Epithelial cell of prostate (primary cell): ENCODE measurements at regions not wholly inside any gene's neighbourhood (a gene's known extent, or its start where the extent isn't known, plus 50 kb on each side); places are given as distances from the start of the nearest gene placed in this dataset.
"Not testable (repeated sequence)": the region's sequence is repeated elsewhere in the genome, so short reads cannot be mapped to it uniquely, and the experiment has no call there.

Experiments
- DNase-seq: peaks from one replicate; pipeline ENCODE4 v3.0.0-alpha.2; 2011; ENCODE audit warnings: low read depth, low spot score
- H3K27ac ChIP-seq: fragments of 450-650 bp; 2 replicates; pipeline ENCODE4 v1.5.1; 2017; ENCODE audit warnings: mild to moderate bottlenecking

GRCh38 chr14:30064454-30064853 is 136.8 kb upstream of the PRKD1 start:
- DNase-seq, result no peak

GRCh38 chr14:30069536-30069935 is 141.9 kb upstream of the PRKD1 start:
- no peak for DNase-seq
- no peak overlapping the region for H3K27ac ChIP-seq

More at GRCh38 chr14:30064454-30064853, 136.8 kb upstream of the PRKD1 start:
- H3K27ac ChIP-seq, result no peak overlapping the region

- DNase-seq, H3K27ac ChIP-seq: not testable (repeated sequence)
Measured at GRCh38 chr14:30072454-30072853, 144.8 kb upstream of the PRKD1 start.

GRCh38 chr14:30077946-30078345 is 150.3 kb upstream of the PRKD1 start:
- H3K27ac ChIP-seq, result no peak overlapping the region
- no peak for DNase-seq

DNA sequence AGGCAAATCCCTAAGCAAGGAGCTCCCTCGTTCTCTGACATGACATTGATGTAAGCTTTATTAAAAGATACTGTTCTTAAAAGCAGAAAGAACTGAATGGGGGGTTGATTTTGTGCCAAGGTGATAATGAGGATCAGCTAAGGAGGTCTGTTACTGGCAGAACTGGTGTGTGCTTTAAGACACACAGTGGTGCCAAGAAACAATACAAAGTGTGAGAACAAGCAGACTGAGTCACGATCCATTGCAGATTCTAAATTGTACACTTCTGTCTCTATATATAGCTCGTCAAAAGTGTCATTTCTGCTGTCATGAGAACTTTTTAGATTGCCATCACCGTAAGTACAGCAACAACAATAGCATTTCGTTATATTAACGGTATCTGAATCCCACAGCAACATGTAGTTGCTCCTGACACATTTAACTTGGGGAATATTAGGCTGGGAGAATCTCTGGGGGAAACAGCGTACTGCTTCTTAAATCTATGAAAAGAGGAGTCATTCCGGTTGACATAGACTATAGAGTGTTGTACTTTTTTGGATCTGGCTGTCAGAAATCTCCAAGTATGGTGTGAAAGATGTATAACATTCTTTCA is 151.3 kb upstream of the PRKD1 start:
- H3K27ac ChIP-seq, result no peak overlapping the region
- DNase-seq, result no peak

DNA sequence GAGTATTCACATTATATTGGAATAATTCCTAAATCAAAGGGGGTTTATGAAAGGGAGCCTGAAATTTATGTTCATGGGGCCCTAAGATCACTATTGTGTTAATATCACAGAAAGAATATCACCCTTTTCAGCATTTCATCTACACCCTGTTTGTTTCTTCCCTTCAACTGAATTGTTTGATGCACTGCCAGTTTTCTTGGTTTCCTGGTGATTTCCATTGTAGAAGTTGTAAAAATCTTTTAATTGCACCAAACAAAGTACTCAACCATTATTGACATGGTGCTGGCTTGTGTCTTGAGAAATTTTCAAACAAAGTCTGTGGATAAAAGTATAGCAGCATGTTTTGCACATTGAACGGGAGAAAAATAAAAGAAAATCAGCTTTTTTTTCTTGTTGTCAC is 154.8 kb upstream of the PRKD1 start:
- no peak for DNase-seq
- H3K27ac ChIP-seq, result no peak overlapping the region

DNA sequence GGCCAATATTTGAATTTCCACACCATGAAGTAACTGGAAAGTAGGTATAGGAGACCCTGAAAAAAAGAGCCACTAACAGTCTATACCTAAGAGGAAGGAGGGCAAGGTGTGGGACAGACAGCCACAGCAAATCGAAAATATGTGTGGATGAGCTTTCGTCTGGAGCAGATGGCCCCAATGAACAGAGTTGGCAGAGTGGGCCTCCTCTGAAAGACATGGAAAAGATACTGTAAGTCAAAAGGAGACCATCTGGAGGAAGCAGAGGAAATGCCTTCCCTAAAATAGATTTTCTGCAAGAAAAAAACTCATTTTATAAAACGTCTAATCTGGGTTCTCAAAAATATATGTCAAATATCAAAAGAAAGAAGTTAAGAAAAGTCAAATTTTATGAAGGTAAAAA is 157.2 kb upstream of the PRKD1 start:
- no peak for DNase-seq
- H3K27ac ChIP-seq, result no peak overlapping the region

- H3K27ac ChIP-seq, result no peak overlapping the region
- DNase-seq, result no peak
Measured at GRCh38 chr14:30085943-30086342, 158.3 kb upstream of the PRKD1 start.

- no peak overlapping the region for H3K27ac ChIP-seq
- no peak for DNase-seq
Measured at GRCh38 chr14:30088620-30089019, 161.0 kb upstream of the PRKD1 start.

DNA sequence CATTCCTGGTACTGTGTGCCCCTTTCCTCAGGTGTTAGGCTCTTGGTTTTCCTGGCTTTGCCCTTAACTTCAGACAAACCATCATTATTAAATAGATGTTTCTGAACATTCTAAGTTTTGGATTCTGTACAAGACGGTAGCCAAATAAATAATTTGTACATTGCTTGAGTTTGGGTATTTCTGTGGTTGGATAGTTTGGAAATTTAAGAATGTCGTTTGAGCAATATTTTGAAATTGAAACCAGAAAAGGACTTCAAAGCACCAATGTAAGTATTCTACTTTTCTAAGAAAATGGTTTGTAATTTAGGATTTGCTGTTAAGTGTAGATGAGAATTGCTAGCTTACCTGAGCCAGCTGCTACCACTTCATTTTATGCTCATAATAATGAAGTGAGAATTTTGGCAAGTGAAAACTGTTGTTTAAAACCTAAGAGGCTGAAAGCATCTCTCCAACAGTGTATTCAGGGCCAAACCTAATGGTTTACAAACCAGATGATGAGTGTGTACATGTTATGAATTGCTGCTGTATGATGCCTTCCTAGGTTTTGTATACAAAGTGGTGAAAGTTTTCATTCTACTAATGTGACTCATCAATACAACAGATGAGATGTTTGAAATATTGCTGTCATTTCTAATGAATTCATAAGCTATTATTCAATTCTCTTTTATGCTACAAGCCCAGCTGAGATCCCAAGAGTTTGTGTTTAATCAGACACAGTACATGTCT is 181.5 kb upstream of the PRKD1 start:
- no peak for DNase-seq
- H3K27ac ChIP-seq, result no peak overlapping the region

GRCh38 chr14:30114051-30114450 is 186.4 kb upstream of the PRKD1 start:
- DNase-seq, result no peak
- no peak overlapping the region for H3K27ac ChIP-seq

DNA sequence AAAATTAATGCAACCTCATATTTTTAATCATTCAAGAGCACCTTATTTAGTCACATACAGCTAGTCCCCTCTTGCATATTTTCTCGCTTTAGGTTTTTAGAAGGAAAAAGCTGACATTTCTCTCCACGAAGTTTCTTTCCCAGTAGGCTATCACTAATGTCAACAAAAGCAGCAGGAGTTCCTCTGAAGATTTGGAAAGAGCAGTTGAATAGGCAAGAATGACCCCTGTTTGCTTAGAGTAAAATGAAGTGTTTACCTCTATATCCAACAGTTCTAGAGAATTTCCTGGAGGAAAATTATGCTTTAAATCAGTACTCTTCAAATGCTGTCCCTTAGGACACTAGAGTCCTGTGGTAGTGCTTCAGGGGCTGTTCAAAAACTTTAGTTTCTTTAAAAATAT is 188.1 kb upstream of the PRKD1 start:
- no peak overlapping the region for H3K27ac ChIP-seq
- DNase-seq, result no peak

- DNase-seq, result no peak
- no peak overlapping the region for H3K27ac ChIP-seq
Measured at GRCh38 chr14:30118992-30119640, 191.5 kb upstream of the PRKD1 start.

DNA sequence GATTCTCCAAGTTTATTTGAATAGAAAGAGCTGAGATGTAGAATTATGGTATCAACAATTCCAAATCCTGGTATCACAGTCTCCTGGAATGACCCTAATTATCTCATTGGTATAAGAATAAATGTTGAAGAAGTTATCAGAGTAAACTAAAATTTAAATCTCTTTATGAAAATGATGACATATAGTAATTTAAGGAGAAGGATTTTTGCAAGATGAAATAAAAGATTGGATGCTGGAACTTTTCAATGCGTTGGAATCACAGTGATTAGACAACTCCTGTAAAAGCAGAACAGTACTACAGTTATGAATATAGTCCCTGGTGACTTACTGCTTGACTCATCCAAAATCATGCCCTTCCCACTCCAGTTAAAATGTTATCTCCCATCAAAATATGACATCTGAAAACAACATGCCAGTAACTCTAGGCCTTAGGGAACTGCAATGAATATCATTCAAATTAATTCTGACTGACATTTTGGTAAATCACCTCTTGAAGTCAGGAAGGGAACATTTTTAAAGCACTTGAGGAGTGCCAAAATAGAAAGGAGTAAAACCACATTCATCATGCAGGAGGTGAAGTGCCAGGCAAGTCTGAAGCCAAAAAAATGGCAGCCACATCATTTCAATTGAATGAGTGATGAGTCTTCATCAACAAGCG is 197.8 kb upstream of the PRKD1 start:
- DNase-seq, result no peak
- H3K27ac ChIP-seq, result no peak overlapping the region

DNA sequence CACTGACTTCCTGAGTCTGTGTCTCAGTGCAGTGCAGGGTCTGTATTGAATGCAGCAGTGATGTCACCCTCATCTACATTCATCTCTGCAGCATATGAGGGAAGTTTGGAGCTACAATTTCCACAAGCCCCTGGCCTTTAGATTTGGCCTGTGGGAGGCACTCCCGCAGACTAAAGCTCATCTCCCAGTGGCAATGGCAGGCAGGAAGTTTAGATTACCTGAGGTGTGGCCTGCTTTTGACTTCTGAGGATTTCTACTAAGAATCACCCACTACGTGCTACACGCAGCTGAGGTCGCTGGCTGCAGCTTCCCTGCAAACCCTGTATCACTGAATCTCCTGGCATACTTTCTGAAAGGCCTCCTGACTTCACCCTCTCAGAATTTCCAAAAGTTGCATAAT is 202.2 kb upstream of the PRKD1 start:
- DNase-seq, result no peak
- H3K27ac ChIP-seq, result no peak overlapping the region

DNA sequence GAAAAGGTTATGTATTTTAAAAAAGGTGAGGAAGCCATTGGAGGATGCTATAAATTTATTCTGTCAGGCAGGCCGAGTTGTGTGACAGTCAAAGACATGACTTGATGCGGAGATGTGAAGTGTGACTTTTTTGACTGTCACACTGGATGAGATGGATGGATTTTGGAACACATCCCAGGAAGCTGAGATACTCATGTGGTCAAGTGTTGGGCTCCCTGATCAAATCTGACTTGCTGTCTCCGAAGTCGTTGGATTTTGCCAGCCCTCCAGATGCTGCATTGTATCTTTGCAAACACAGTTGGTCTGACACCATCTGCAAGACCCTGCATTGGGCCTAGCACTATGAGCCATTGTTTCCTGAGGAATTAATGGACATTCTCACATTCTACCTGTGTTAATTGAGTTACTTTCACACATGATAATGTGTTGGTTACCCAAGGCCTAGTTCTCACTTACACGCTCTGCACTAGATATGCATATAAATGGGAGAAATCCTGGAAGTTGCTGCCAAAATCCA is 204.0 kb upstream of the PRKD1 start:
- no peak for DNase-seq

GRCh38 chr14:30132196-30132595 is 204.5 kb upstream of the PRKD1 start:
- H3K27ac ChIP-seq, result no peak overlapping the region
- DNase-seq, result no peak

More for the DNA sequence above, 204.0 kb upstream of the PRKD1 start:
- H3K27ac ChIP-seq, result no peak overlapping the region

DNA sequence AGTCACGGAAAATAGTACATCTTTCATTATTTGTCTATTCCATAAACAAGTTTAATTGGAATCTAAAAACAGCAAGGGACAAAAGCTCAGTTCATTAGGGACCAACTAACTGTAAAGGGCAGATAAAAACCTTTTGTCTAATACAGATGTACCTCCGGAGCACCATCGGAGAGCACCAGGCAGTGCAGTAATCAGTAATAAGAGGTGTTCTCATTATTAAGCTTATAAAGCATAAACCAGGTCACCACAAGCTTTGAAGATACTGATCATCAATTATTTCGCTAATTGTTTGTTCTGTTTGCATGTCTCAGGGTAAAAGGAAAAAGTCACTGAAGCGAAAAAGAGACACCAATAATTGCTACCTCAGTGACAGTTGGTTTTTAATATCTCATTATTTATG is 207.3 kb upstream of the PRKD1 start:
- DNase-seq, result no peak

DNA sequence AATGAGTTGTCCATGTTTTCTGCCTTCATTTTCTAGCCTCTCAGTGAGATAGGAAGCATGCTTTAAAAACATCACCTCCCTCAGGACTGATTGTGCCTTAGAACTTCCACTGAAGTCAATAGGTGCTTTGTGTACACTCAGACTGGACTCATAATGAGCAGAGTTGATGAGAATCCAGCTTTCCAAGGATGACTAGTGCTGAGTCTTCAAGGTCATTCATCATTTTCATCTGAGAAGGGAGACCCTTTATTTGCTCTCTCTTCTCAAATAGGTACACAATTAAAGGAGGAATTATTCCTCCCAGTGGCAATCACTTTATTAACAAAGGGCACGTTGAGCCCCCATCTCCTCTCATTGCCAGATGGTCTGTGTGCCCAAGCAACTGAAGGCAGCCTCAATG is 210.9 kb upstream of the PRKD1 start:
- no peak for DNase-seq

More for the DNA sequence above, 207.3 kb upstream of the PRKD1 start:
- no peak overlapping the region for H3K27ac ChIP-seq

GRCh38 chr14:30142216-30142615 is 214.6 kb upstream of the PRKD1 start:
- H3K27ac ChIP-seq, result no peak overlapping the region
- DNase-seq, result no peak

More for the DNA sequence above, 210.9 kb upstream of the PRKD1 start:
- H3K27ac ChIP-seq, result no peak overlapping the region

DNA sequence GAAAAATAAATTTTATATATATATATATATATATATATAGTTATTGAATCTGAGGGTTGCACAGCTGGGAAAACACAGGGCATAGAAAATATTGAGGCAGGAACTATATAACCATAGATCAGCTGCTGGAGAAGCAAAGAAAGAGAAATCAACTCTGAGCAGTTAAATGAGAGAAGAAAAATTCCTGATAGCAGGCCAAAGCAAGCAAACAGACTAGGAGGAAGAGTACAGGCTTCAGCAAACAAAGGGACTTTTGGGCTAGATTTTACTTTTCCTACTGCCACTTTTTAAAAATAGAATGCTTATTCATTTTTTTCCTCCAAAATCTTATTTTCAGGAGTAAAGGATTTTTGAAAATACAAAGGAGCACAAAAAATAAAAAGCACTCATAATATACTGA is 216.0 kb upstream of the PRKD1 start:
- DNase-seq, result no peak
- no peak overlapping the region for H3K27ac ChIP-seq
